KMS-11 (cell line): ENCODE measurements at regions not wholly inside any gene's neighbourhood (a gene's known extent, or its start where the extent isn't known, plus 50 kb on each side); places are given as distances from the start of the nearest gene placed in this dataset.

Source experiments
- H2AFZ ChIP-seq: fragments of 200-600 bp; sonication (generic); 2 replicates; pipeline ENCODE4 v1.6.1; 2016; ENCODE audit warnings: antibody characterized with exemption, mixed run types, low read depth
- H3K27ac ChIP-seq: fragments of 200-600 bp; sonication (generic); 2 replicates; pipeline ENCODE4 v1.6.1; 2016; ENCODE audit warnings: mild to moderate bottlenecking, mixed run types
- H3K27me3 ChIP-seq: fragments of 200-600 bp; sonication (generic); 2 replicates; pipeline ENCODE4 v1.6.1; 2017; ENCODE audit warnings: mild to moderate bottlenecking, low read depth, mixed run types, moderate library complexity; ENCODE audit not compliant: insufficient read depth
- H3K36me3 ChIP-seq: fragments of 200-600 bp; sonication (generic); 2 replicates; pipeline ENCODE4 v1.6.1; 2017; ENCODE audit warnings: mild to moderate bottlenecking, mixed run types; ENCODE audit not compliant: insufficient read depth
- H3K4me1 ChIP-seq: fragments of 200-600 bp; sonication (generic); 2 replicates; pipeline ENCODE4 v1.6.1; 2016; ENCODE audit warnings: mild to moderate bottlenecking, low read depth, mixed run types; ENCODE audit not compliant: poor library complexity, severe bottlenecking
- H3K4me2 ChIP-seq: fragments of 200-600 bp; sonication (generic); 2 replicates; pipeline ENCODE4 v1.7.0; 2016; ENCODE audit warnings: mild to moderate bottlenecking, mixed run types
- H3K4me3 ChIP-seq: fragments of 200-600 bp; sonication (generic); IDR thresholded peaks from 2 replicates; pipeline ENCODE4 v1.6.1; 2017; ENCODE audit warnings: low read depth, low read length, mixed read lengths; ENCODE audit not compliant: insufficient read depth
- H3K79me2 ChIP-seq: fragments of 200-600 bp; sonication (generic); 2 replicates; pipeline ENCODE4 v1.6.1; 2016; ENCODE audit warnings: low read depth, mixed run types; ENCODE audit not compliant: insufficient read depth
- H3K9ac ChIP-seq: fragments of 200-600 bp; sonication (generic); 2 replicates; pipeline ENCODE4 v1.6.1; 2016; ENCODE audit warnings: mild to moderate bottlenecking, mixed run types
- H4K20me1 ChIP-seq: fragments of 200-600 bp; sonication (generic); 2 replicates; pipeline ENCODE4 v1.6.1; 2016; ENCODE audit warnings: mild to moderate bottlenecking, mixed run types; ENCODE audit not compliant: insufficient read depth
- CTCF ChIP-seq: fragments of 200-600 bp; sonication (generic); conservative IDR thresholded peaks from 2 replicates; pipeline ENCODE4 v1.6.1; 2017; ENCODE audit warnings: low read depth, mild to moderate bottlenecking, antibody characterized with exemption, low read length, moderate library complexity, mixed read lengths

DNA sequence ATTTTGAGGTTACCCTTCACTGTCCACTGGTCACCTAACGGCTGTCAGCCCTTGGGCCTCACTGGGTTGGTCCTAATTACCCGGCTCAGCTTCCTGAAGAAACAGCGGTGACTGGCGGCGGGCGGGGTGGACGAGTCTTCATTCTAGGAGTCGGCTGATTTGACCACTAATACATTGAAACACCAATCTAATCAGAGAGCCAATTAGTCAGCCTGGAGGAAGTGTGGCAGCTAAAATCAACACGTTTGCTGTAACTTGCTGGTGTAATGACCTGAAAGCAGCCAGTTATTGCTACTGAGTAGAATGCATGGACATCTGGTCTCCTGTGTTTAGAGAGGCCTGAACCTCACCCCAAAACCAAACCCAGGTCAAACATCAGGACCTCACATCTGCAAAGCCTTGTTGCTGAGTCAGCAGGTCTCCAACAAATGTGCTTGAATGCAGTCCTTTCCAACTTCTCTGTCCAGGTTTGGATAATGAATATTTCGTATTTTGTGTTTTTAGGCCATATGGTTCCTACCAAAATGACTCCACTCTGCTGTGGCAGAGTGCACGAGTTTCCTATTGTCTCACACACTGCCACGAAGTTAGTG lies 496.4 kb downstream of the BRD1 start:
- no peak overlapping the region for H3K4me2 ChIP-seq
- no peaks in the 10 kb centered on the region for H4K20me1 ChIP-seq
- no peak overlapping the region for H2AFZ ChIP-seq
- H3K4me3 ChIP-seq = no peak overlapping the region
- TF ChIP-seq CTCF = no peak
- no peak overlapping the region for H3K27ac ChIP-seq
- H3K9ac ChIP-seq = no peak overlapping the region
- H3K79me2 ChIP-seq = no peaks in the 10 kb centered on the region
- H3K27me3 ChIP-seq = no peaks in the 10 kb centered on the region
- H3K4me1 ChIP-seq = no peaks in the 10 kb centered on the region
- no peaks in the 10 kb centered on the region for H3K36me3 ChIP-seq

GRCh38 chr22:49330421-49331222 lies 497.1 kb downstream of the BRD1 start:
- no peak for TF ChIP-seq CTCF
- no peak overlapping the region for H3K9ac ChIP-seq
- no peaks in the 10 kb centered on the region for H3K27me3 ChIP-seq
- H3K4me1 ChIP-seq = no peaks in the 10 kb centered on the region
- no peak overlapping the region for H3K4me2 ChIP-seq
- H3K36me3 ChIP-seq = no peaks in the 10 kb centered on the region
- H2AFZ ChIP-seq = no peak overlapping the region
- H3K4me3 ChIP-seq = no peak overlapping the region
- H3K27ac ChIP-seq = no peak overlapping the region
- no peaks in the 10 kb centered on the region for H3K79me2 ChIP-seq
- no peaks in the 10 kb centered on the region for H4K20me1 ChIP-seq

GRCh38 chr22:49329636-49330035 lies 498.0 kb downstream of the BRD1 start:
- H2AFZ ChIP-seq = no peak overlapping the region
- no peak overlapping the region for H3K27ac ChIP-seq
- H3K36me3 ChIP-seq = no peaks in the 10 kb centered on the region
- no peaks in the 10 kb centered on the region for H3K4me1 ChIP-seq
- H3K4me2 ChIP-seq = no peak overlapping the region
- H3K9ac ChIP-seq = no peak overlapping the region
- no peak for TF ChIP-seq CTCF
- no peak overlapping the region for H3K4me3 ChIP-seq
- H4K20me1 ChIP-seq = no peaks in the 10 kb centered on the region
- H3K27me3 ChIP-seq = no peaks in the 10 kb centered on the region
- no peaks in the 10 kb centered on the region for H3K79me2 ChIP-seq

GRCh38 chr22:49328630-49329405 lies 498.9 kb downstream of the BRD1 start:
- Histone ChIP-seq H3K4me3 (no peak overlapping the region), H3K27me3 (no peaks in the 10 kb centered on the region), H4K20me1 (no peaks in the 10 kb centered on the region), H3K9ac (no peak overlapping the region), H3K36me3 (no peaks in the 10 kb centered on the region), H3K4me2 (no peak overlapping the region), H3K27ac (no peak overlapping the region), H2AFZ (no peak overlapping the region), H3K4me1 (no peaks in the 10 kb centered on the region), H3K79me2 (no peaks in the 10 kb centered on the region)
- no peak for TF ChIP-seq CTCF
